ENCODE measurements at regions not wholly inside any gene's neighbourhood (a gene's known extent, or its start where the extent isn't known, plus 50 kb on each side); places are given as distances from the start of the nearest gene placed in this dataset.

- no peaks in the 10 kb centered on the region for H3K9me3 Mint-ChIP-seq
- ATAC-seq, result no peak
- POLR2A ChIA-PET, result no interaction called here
These were observed 66.6 kb upstream of the SPATA31D4 start for GRCh38 chr9:81861644-81862043.

GRCh38 chr9:81868145-81868544, 60.1 kb upstream of the SPATA31D4 start:
- no peaks in the 10 kb centered on the region for H3K27me3 Mint-ChIP-seq (ENCODE audit: low read depth)
- H3K9me3 Mint-ChIP-seq, result peaks cover 7% of the 10 kb centered on the region; the same call in 1 of the 2 replicates
- POLR2A ChIA-PET, result no interaction called here
- peaks cover 5% of the 10 kb centered on the region for H3K4me1 Mint-ChIP-seq
- H3K36me3 Mint-ChIP-seq, result no peaks in the 10 kb centered on the region
- no peak for DNase-seq (ENCODE audit: low spot score)
- TF ChIP-seq ZNF671 (CRISPR knock-in tag; IDR thresholded peaks at IDR 0.05), result no peak
- TF ChIP-seq ZBTB21 (CRISPR knock-in tag; IDR thresholded peaks at IDR 0.05; ENCODE audit: borderline replicate concordance), result no peak
- TF ChIP-seq ZNF423 (CRISPR knock-in tag; IDR thresholded peaks at IDR 0.05), result no peak
- no peak for TF ChIP-seq ZMAT4 (CRISPR knock-in tag; IDR thresholded peaks at IDR 0.05)
- TF ChIP-seq USF1 (CRISPR knock-in tag; IDR thresholded peaks at IDR 0.05), result no peak
- TF ChIP-seq CREB1 (CRISPR knock-in tag; IDR thresholded peaks at IDR 0.05), result no peak
- no peak for TF ChIP-seq ZNF219 (CRISPR knock-in tag; IDR thresholded peaks at IDR 0.05; ENCODE audit: borderline replicate concordance)
- TF ChIP-seq AR (CRISPR knock-in tag; IDR thresholded peaks at IDR 0.05), result no peak
- no peak for TF ChIP-seq ELF4 (CRISPR knock-in tag; IDR thresholded peaks at IDR 0.05; ENCODE audit: low read depth)
- no peak for TF ChIP-seq ZBTB43 (CRISPR knock-in tag; IDR thresholded peaks at IDR 0.05)
- TF ChIP-seq NR2C2 (CRISPR knock-in tag; IDR thresholded peaks at IDR 0.05), result no peak
- TF ChIP-seq ARID4B (CRISPR knock-in tag; IDR thresholded peaks at IDR 0.05; ENCODE audit: borderline replicate concordance), result no peak
- no peak for TF ChIP-seq CTCF (IDR thresholded peaks at IDR 0.05)
- no peak for TF ChIP-seq PRRX2 (CRISPR knock-in tag; IDR thresholded peaks at IDR 0.05)
- TF ChIP-seq USF2 (CRISPR knock-in tag; IDR thresholded peaks at IDR 0.05), result no peak
- TF ChIP-seq E2F5 (CRISPR knock-in tag; IDR thresholded peaks at IDR 0.05), result no peak
- H3K27ac Mint-ChIP-seq, result no peak overlapping the region
- CTCF ChIA-PET, result no interaction called here
- no peak for ATAC-seq
- no peak overlapping the region for H3K4me3 Mint-ChIP-seq

More at GRCh38 chr9:81861644-81862043, 66.6 kb upstream of the SPATA31D4 start:
- DNase-seq (ENCODE audit: low spot score), result no peak
- Mint-ChIP-seq H3K4me3 (no peak overlapping the region), H3K4me1 (no peaks in the 10 kb centered on the region), H3K27me3 (ENCODE audit: low read depth) (no peaks in the 10 kb centered on the region), H3K36me3 (no peaks in the 10 kb centered on the region), H3K27ac (no peak overlapping the region)
- TF ChIP-seq USF1 (CRISPR knock-in tag; IDR thresholded peaks at IDR 0.05) (no peak), RELA (CRISPR knock-in tag; IDR thresholded peaks at IDR 0.05; ENCODE audit: borderline replicate concordance) (no peak)
- CTCF ChIA-PET, result no interaction called here

Data from WTC11 (cell line).